CD4-positive, alpha-beta T cell (primary cell): ENCODE measurements at regions not wholly inside any gene's neighbourhood (a gene's known extent, or its start where the extent isn't known, plus 50 kb on each side); places are given as distances from the start of the nearest gene placed in this dataset. TPM values are rescaled to one million over a fixed set of nuclear protein-coding genes. Genes with fewer than 3 reads are reported as not detected.

ENCODE experiments used
- ATAC-seq: fragments of 200-7000 bp; cut with Tn5 transposase; one replicate; pipeline ENCODE4 v1.10.0; 2022; ENCODE audit warnings: mild to moderate bottlenecking; ENCODE audit not compliant: poor library complexity
- CTCF ChIA-PET: fragments of 350-600 bp; sonication (Branson Sonifier 250); formaldehyde crosslinking; loops from one replicate; lab custom pipeline; 2021; ENCODE audit warnings: antibody characterized with exemption, inconsistent platforms; lab: Charles Lee
- POLR2A ChIA-PET: fragments of 350-600 bp; sonication (Branson Sonifier 250); formaldehyde crosslinking; loops from one replicate; lab custom pipeline; 2021; ENCODE audit warnings: antibody characterized with exemption, inconsistent platforms; lab: Charles Lee
- DNase-seq, 14 experiments: peaks; one replicate each; pipeline ENCODE4 v3.0.0-alpha.2; 2013 to 2020; ENCODE audit warnings: mixed read lengths in 2 of 14
- H3K27ac ChIP-seq, 2 donors: one replicate each; pipeline versions ENCODE4 v1.5.1 to v1.7.0; 2013; ENCODE audit warnings: low read length in 2 of 2, low read depth in 1 of 2, mild to moderate bottlenecking in 1 of 2
- H3K27me3 ChIP-seq, 2 experiments: 1 replicate in 1 of 2; 2 replicates in 1 of 2; pipeline versions ENCODE4 v1.6.1 to v1.7.0; 2013; ENCODE audit warnings: low read length in 2 of 2, control low read depth in 1 of 2, mild to moderate bottlenecking in 1 of 2, moderate library complexity in 1 of 2; ENCODE audit not compliant: insufficient read depth in 2 of 2, control insufficient read depth in 1 of 2
- H3K36me3 ChIP-seq: one replicate; pipeline ENCODE4 v1.6.1; 2013; ENCODE audit warnings: low read length, control low read depth; ENCODE audit not compliant: insufficient read depth
- H3K4me1 ChIP-seq: one replicate; pipeline ENCODE4 v1.6.1; 2013; ENCODE audit warnings: low read length, control low read depth; ENCODE audit not compliant: insufficient read depth
- H3K4me3 ChIP-seq: one replicate; pipeline ENCODE4 v1.5.1; 2013; ENCODE audit warnings: mild to moderate bottlenecking, low read length, moderate library complexity
- H3K9me3 ChIP-seq, 2 experiments: 1 replicate in 1 of 2; 2 replicates in 1 of 2; pipeline versions ENCODE4 v1.6.1 to v1.7.0; 2013; ENCODE audit warnings: low read length in 2 of 2, mild to moderate bottlenecking in 2 of 2, control low read depth in 1 of 2, moderate library complexity in 1 of 2; ENCODE audit not compliant: control insufficient read depth in 1 of 2, insufficient read depth in 1 of 2
- H3K27ac Mint-ChIP-seq: one replicate; pipeline ENCODE4 v1.8.0; 2020; ENCODE audit warnings: mixed read lengths
- H3K27me3 Mint-ChIP-seq: one replicate; pipeline ENCODE4 v1.8.0; 2021; ENCODE audit warnings: mixed read lengths
- H3K36me3 Mint-ChIP-seq: one replicate; pipeline ENCODE4 v1.8.0; 2021; ENCODE audit warnings: low read depth, mixed read lengths
- H3K4me1 Mint-ChIP-seq: one replicate; pipeline ENCODE4 v1.8.0; 2021; ENCODE audit warnings: low read depth, mixed read lengths
- H3K4me3 Mint-ChIP-seq: one replicate; pipeline ENCODE4 v1.8.0; 2020; ENCODE audit warnings: mild to moderate bottlenecking, mixed read lengths
- H3K9me3 Mint-ChIP-seq: one replicate; pipeline ENCODE4 v1.8.0; 2020; ENCODE audit warnings: mixed read lengths
- CTCF ChIP-seq: fragments of 200-600 bp; IDR thresholded peaks from one replicate; pipeline ENCODE4 v1.8.0; 2022; ENCODE audit warnings: antibody characterized with exemption, mild to moderate bottlenecking
- intact Hi-C, 2 experiments: fragments of 100-400 bp; cut with DNase I in 1 of 2; cut with micrococcal nuclease in 1 of 2; formaldehyde crosslinking; loops; one replicate each; pipeline versions ENCODE4 v1.15.1 to v1.9.0; 2023 to 2025; cut with DNase I, micrococcal nuclease
- microRNA-seq: library from miRNA; unstranded; fragments of <30 nt; microRNA quantifications from one replicate; pipeline ENCODE4 v1.2.0, GENCODE V29; 2021; ENCODE audit warnings: borderline microRNAs expressed, borderline replicate concordance

GRCh38 chr3:16122661-16123060 is 51.8 kb upstream of the GALNT15 start:
- peaks cover 0 to 2% of the 10 kb centered on the region in 2 experiments for H3K27me3 ChIP-seq
- no peak overlapping the region for H3K27ac ChIP-seq
- Mint-ChIP-seq H3K4me3 (no peak overlapping the region), H3K9me3 (no peaks in the 10 kb centered on the region), H3K36me3 (no peaks in the 10 kb centered on the region), H3K27me3 (no peaks in the 10 kb centered on the region), H3K4me1 (no peaks in the 10 kb centered on the region), H3K27ac (no peak overlapping the region)
- ChIA-PET POLR2A (no interaction called here), CTCF (interaction anchor here (1.5 kb wide), 1 partner anchor 14 kb away, joined by 4 read pairs; no protein-coding TSS in a partner anchor)
- TF ChIP-seq CTCF, result no peak
- H3K9me3 ChIP-seq, result no peaks in the 10 kb centered on the region
- no peaks in the 10 kb centered on the region for H3K4me1 ChIP-seq
- no peak for ATAC-seq
- no peak for DNase-seq
- H3K4me3 ChIP-seq, result no peak overlapping the region
- no peaks in the 10 kb centered on the region for H3K36me3 ChIP-seq
- intact Hi-C loops, result no loop called here

GRCh38 chr3:16124636-16125035 is 49.8 kb upstream of the GALNT15 start:
- no peaks in the 10 kb centered on the region for H3K9me3 Mint-ChIP-seq

More at GRCh38 chr3:16124636-16125035, 49.8 kb upstream of the GALNT15 start:
- Histone ChIP-seq H3K9me3 (no peaks in the 10 kb centered on the region), H3K4me3 (no peak overlapping the region), H3K27me3 (no peaks in the 10 kb centered on the region), H3K4me1 (no peaks in the 10 kb centered on the region), H3K36me3 (no peaks in the 10 kb centered on the region), H3K27ac (no peak overlapping the region)
- Mint-ChIP-seq H3K27ac (no peak overlapping the region), H3K4me1 (no peaks in the 10 kb centered on the region), H3K36me3 (no peaks in the 10 kb centered on the region), H3K4me3 (no peak overlapping the region), H3K27me3 (no peaks in the 10 kb centered on the region)
- TF ChIP-seq CTCF, result no peak
- intact Hi-C loops, result no loop called here
- POLR2A ChIA-PET, result no interaction called here
- CTCF ChIA-PET, result no interaction called here
- no peak for ATAC-seq
- DNase-seq, result no peak

Small RNAs in the stretch of these regions (microRNA-seq; reads per million reads assigned to microRNA genes)
- gene MIR563, result not detected
